Upper lobe of left lung (tissue), 4 donors: ENCODE measurements at regions not wholly inside any gene's neighbourhood (a gene's known extent, or its start where the extent isn't known, plus 50 kb on each side); places are given as distances from the start of the nearest gene placed in this dataset.

Experiments used
- CTCF ChIP-seq, 6 experiments: fragments of 450-650 bp in 4 of 6; fragments of 200-600 bp in 2 of 6; sonication (generic) in 2 of 6; IDR thresholded peaks; one replicate each; pipeline ENCODE4 v1.5.1; 2016 to 2019; ENCODE audit warnings: antibody characterized with exemption in 6 of 6
- EP300 ChIP-seq, 4 donors: sonication (generic); formaldehyde crosslinking; IDR thresholded peaks; one replicate each; pipeline ENCODE4 v1.5.1; 2017; ENCODE audit warnings: antibody characterized with exemption in 4 of 4, control low read depth in 2 of 4
- POLR2A ChIP-seq, 4 donors: fragments of 450-650 bp; IDR thresholded peaks; one replicate each; pipeline ENCODE4 v1.5.1; 2016 to 2017; ENCODE audit warnings: antibody characterized with exemption in 4 of 4, mild to moderate bottlenecking in 2 of 4

- TF ChIP-seq POLR2A (IDR thresholded peaks at IDR 0.05) (no peak), CTCF (IDR thresholded peaks at IDR 0.05) (no peak), EP300 (IDR thresholded peaks at IDR 0.05) (no peak)
These were observed 324.9 kb upstream of the SLC14A2 start for GRCh38 chr18:45290364-45290763.
